SK-N-SH treated with all-trans-retinoic acid at 6 μM for 48 hours (cell line): ENCODE measurements at regions not wholly inside any gene's neighbourhood (a gene's known extent, or its start where the extent isn't known, plus 50 kb on each side); places are given as distances from the start of the nearest gene placed in this dataset.

Source experiments
- ATAC-seq: fragments of 200-7000 bp; cut with Tn5 transposase; 3 replicates; pipeline ENCODE4 v1.9.1; 2020; ENCODE audit warnings: mild to moderate bottlenecking, moderate library complexity
- ARNTL ChIP-seq: fragments of 450-650 bp; formaldehyde crosslinking; IDR thresholded peaks from 2 replicates; pipeline ENCODE4 v1.5.0; 2020; ENCODE audit warnings: low read depth, mild to moderate bottlenecking, moderate library complexity, borderline replicate concordance
- BACH2 ChIP-seq: fragments of 250-450 bp; sonication (Bioruptor Pico); IDR thresholded peaks from 2 replicates; pipeline ENCODE4 v1.9.0; 2021; ENCODE audit warnings: mild to moderate bottlenecking, borderline replicate concordance
- CREB5 ChIP-seq: fragments of 250-450 bp; sonication (Bioruptor Pico); IDR thresholded peaks from 2 replicates; pipeline ENCODE4 v1.5.1; 2020; ENCODE audit warnings: low read depth, mild to moderate bottlenecking, moderate library complexity
- CSDC2 ChIP-seq: fragments of 250-450 bp; sonication (Bioruptor Pico); IDR thresholded peaks from 2 replicates; pipeline ENCODE4 v1.5.0; 2020; ENCODE audit warnings: mild to moderate bottlenecking, moderate library complexity
- CSRNP3 ChIP-seq: fragments of 250-450 bp; sonication (Bioruptor Pico); IDR thresholded peaks from 2 replicates; pipeline ENCODE4 v1.5.1; 2021; ENCODE audit warnings: mild to moderate bottlenecking, moderate library complexity
- ESRRG ChIP-seq: fragments of 250-450 bp; sonication (Bioruptor Pico); IDR thresholded peaks from 2 replicates; pipeline ENCODE4 v1.6.1; 2021; ENCODE audit warnings: mild to moderate bottlenecking
- GLIS3 ChIP-seq: fragments of 250-450 bp; sonication (Bioruptor Pico); IDR thresholded peaks from 2 replicates; pipeline ENCODE4 v1.5.0; 2020; ENCODE audit warnings: mild to moderate bottlenecking, moderate library complexity
- ISL1 ChIP-seq: fragments of 250-450 bp; sonication (Bioruptor Pico); IDR thresholded peaks from 2 replicates; pipeline ENCODE4 v2.1.2; 2022; ENCODE audit warnings: mild to moderate bottlenecking, moderate library complexity
- PATZ1 ChIP-seq: fragments of 250-450 bp; sonication (Bioruptor Pico); IDR thresholded peaks from 2 replicates; pipeline ENCODE4 v1.8.0; 2020; ENCODE audit warnings: mild to moderate bottlenecking, moderate library complexity, borderline replicate concordance
- POU6F1 ChIP-seq: fragments of 250-450 bp; sonication (Bioruptor Pico); IDR thresholded peaks from 2 replicates; pipeline ENCODE4 v1.8.0; 2021; ENCODE audit warnings: low read depth, mild to moderate bottlenecking, moderate library complexity, borderline replicate concordance
- PPARA ChIP-seq: fragments of 250-450 bp; sonication (Bioruptor Pico); IDR thresholded peaks from 2 replicates; pipeline ENCODE4 v1.5.0; 2020; ENCODE audit warnings: mild to moderate bottlenecking, borderline replicate concordance
- RARB ChIP-seq: fragments of 250-450 bp; sonication (Bioruptor Pico); IDR thresholded peaks from 2 replicates; pipeline ENCODE4 v1.8.0; 2021; ENCODE audit warnings: mild to moderate bottlenecking, moderate library complexity
- SNAI2 ChIP-seq: fragments of 250-450 bp; sonication (Bioruptor Pico); IDR thresholded peaks from 2 replicates; pipeline ENCODE4 v1.5.0; 2020; ENCODE audit warnings: mild to moderate bottlenecking, moderate library complexity
- TCF4 ChIP-seq: fragments of 250-450 bp; sonication (Bioruptor Pico); IDR thresholded peaks from 2 replicates; pipeline ENCODE4 v1.8.0; 2021; ENCODE audit warnings: mild to moderate bottlenecking, moderate library complexity, borderline replicate concordance
- TOX ChIP-seq: fragments of 250-450 bp; sonication (Bioruptor Pico); IDR thresholded peaks from 2 replicates; pipeline ENCODE4 v1.8.0; 2021; ENCODE audit warnings: mild to moderate bottlenecking, moderate library complexity, borderline replicate concordance
- TSHZ2 ChIP-seq: fragments of 250-450 bp; sonication (Bioruptor Pico); IDR thresholded peaks from 2 replicates; pipeline ENCODE4 v1.5.0; 2020; ENCODE audit warnings: mild to moderate bottlenecking, moderate library complexity
- ZC3H10 ChIP-seq: fragments of 250-450 bp; sonication (Bioruptor Pico); IDR thresholded peaks from 2 replicates; pipeline ENCODE4 v1.5.1; 2021; ENCODE audit warnings: mild to moderate bottlenecking, moderate library complexity
- ZFP3 ChIP-seq: fragments of 250-450 bp; sonication (Bioruptor Pico); IDR thresholded peaks from 2 replicates; pipeline ENCODE4 v1.5.0; 2020; ENCODE audit warnings: mild to moderate bottlenecking, moderate library complexity
- ZFP30 ChIP-seq: fragments of 450-650 bp; formaldehyde crosslinking; IDR thresholded peaks from 2 replicates; pipeline ENCODE4 v1.5.0; 2022; ENCODE audit warnings: mild to moderate bottlenecking, moderate library complexity
- ZNF565 ChIP-seq: fragments of 450-650 bp; formaldehyde crosslinking; conservative IDR thresholded peaks from 2 replicates; pipeline ENCODE4 v1.5.0; 2020; ENCODE audit warnings: low read depth, mild to moderate bottlenecking, moderate library complexity
- ZNF70 ChIP-seq: fragments of 450-650 bp; formaldehyde crosslinking; IDR thresholded peaks from 2 replicates; pipeline ENCODE4 v1.5.0; 2020; ENCODE audit warnings: mild to moderate bottlenecking, moderate library complexity
- ZNF8 ChIP-seq: fragments of 450-650 bp; formaldehyde crosslinking; IDR thresholded peaks from 2 replicates; pipeline ENCODE4 v1.5.0; 2020; ENCODE audit warnings: mild to moderate bottlenecking, moderate library complexity

GRCh38 chr5:32848681-32849080 is 137.6 kb downstream of the NPR3 start:
- no peak for TF ChIP-seq ZNF8 (CRISPR knock-in tag)
- TF ChIP-seq ZC3H10 (CRISPR knock-in tag) = no peak
- TF ChIP-seq TOX (CRISPR knock-in tag) = no peak
- TF ChIP-seq CREB5 (CRISPR knock-in tag) = no peak
- TF ChIP-seq PPARA (CRISPR knock-in tag) = no peak
- TF ChIP-seq ZNF565 (CRISPR knock-in tag) = no peak
- no peak for TF ChIP-seq ARNTL
- TF ChIP-seq CSRNP3 = no peak
- no peak for TF ChIP-seq GLIS3 (CRISPR knock-in tag)
- TF ChIP-seq TCF4 (CRISPR knock-in tag) = no peak
- TF ChIP-seq, all 23 proteins: peak for 0
- ATAC-seq = no peak

GRCh38 chr5:32850817-32851496 is 139.8 kb downstream of the NPR3 start:
- ATAC-seq = no peak
- no peak for TF ChIP-seq ZFP30 (CRISPR knock-in tag)

GRCh38 chr5:32851559-32852173 is 140.5 kb downstream of the NPR3 start:
- TF ChIP-seq ZFP3 (CRISPR knock-in tag) (no peak), CSDC2 (no peak), POU6F1 (no peak), SNAI2 (CRISPR knock-in tag) (no peak), CSRNP3 (no peak), ZC3H10 (CRISPR knock-in tag) (no peak), CREB5 (CRISPR knock-in tag) (no peak), TCF4 (CRISPR knock-in tag) (no peak), ZNF565 (CRISPR knock-in tag) (no peak), PPARA (CRISPR knock-in tag) (no peak), ISL1 (CRISPR knock-in tag) (no peak), TSHZ2 (CRISPR knock-in tag) (no peak), BACH2 (CRISPR knock-in tag) (no peak), ESRRG (CRISPR knock-in tag) (no peak), ZNF70 (CRISPR knock-in tag) (no peak), RARB (CRISPR knock-in tag) (no peak), ZNF8 (CRISPR knock-in tag) (no peak), PATZ1 (no peak), TOX (CRISPR knock-in tag) (no peak)
- TF ChIP-seq, all 23 proteins: peak for 0
- no peak for ATAC-seq
